LNCAP (cell line): ENCODE measurements at regions not wholly inside any gene's neighbourhood (a gene's known extent, or its start where the extent isn't known, plus 50 kb on each side); places are given as distances from the start of the nearest gene placed in this dataset.

Source experiments
- TF ChIP-seq, protein P1 (sequence below): fragments of 450-650 bp; IDR thresholded peaks from 2 replicates; pipeline ENCODE4 v1.5.1; 2017; ENCODE audit warnings: mild to moderate bottlenecking

DNA sequence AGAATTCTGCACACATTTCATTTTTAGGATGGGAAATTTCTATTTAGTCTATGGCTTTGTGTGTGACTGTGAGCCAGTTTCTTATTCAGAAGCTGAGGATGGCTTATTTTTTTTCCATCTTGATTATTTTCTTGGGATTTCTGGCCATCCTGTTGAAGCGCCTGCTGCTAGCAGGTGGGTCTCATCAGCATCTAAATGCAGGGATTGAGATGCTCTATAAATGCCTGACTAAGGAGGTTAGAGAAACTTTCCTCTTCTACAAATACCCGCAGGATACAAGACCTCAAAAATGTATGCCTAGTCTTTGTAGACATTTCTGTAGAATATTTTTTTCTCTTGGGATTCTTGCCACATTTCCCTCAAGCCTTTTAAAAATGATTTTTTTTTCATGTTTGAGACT is 138.0 kb upstream of the CCN2 start:
- TF ChIP-seq, protein P1, sequence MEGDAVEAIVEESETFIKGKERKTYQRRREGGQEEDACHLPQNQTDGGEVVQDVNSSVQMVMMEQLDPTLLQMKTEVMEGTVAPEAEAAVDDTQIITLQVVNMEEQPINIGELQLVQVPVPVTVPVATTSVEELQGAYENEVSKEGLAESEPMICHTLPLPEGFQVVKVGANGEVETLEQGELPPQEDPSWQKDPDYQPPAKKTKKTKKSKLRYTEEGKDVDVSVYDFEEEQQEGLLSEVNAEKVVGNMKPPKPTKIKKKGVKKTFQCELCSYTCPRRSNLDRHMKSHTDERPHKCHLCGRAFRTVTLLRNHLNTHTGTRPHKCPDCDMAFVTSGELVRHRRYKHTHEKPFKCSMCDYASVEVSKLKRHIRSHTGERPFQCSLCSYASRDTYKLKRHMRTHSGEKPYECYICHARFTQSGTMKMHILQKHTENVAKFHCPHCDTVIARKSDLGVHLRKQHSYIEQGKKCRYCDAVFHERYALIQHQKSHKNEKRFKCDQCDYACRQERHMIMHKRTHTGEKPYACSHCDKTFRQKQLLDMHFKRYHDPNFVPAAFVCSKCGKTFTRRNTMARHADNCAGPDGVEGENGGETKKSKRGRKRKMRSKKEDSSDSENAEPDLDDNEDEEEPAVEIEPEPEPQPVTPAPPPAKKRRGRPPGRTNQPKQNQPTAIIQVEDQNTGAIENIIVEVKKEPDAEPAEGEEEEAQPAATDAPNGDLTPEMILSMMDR, result no peak

DNA sequence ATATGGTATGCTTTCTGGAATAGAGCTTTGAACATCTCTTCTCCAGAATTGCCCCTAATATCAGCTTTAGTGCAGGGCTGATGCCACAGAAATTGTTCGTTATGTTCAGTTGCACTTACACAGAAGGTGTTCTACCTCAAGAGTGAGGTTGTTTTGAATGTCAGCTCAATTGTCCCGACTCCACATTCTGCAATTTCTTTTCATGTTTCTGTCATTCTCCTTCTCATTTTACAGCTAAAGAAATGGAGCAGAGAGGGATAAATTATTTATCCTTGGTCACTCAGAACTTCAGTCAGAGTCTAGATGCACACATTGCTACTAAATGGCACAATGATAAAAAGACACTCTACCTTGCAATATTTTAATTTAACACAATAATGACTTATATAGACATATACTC is 137.0 kb upstream of the CCN2 start:
- TF ChIP-seq, protein P1, result no peak

GRCh38 chr6:132087391-132087790 is 136.2 kb upstream of the CCN2 start:
- TF ChIP-seq, protein P1, result no peak

- TF ChIP-seq, protein P1, result no peak
Observed at GRCh38 chr6:132085731-132086130, 134.6 kb upstream of the CCN2 start.

DNA sequence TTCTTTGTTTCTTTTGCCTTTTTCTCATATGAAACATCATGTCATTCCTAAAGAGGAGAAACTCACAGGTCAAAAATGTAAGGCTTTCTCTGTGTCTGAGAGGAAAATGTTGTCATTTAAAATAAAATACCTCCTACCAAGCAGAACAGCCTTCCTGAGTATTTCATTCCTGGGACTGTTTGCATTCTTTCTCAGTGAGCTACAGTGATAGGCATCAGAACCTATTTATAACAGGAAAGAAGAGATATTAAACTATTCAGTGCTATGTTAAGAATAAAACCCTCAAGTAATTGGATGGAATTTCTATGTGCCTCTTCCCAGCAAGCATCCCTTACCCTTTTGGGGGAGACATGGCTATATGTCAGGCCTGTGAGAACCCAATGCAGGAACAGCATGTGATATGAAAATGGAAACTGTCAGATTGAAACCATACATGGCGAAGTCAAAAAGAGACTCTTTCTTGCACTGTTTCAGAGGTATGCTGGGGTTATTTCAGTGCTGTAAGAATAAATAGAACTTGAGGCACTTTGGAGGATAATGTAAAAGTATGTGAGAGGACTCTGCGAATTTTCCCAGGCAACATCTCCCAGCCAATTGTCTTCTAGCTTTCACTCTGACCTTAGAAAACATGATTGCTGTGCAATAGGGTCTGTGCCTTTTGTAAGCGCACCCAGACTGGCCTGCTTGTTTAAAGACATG is 133.8 kb upstream of the CCN2 start:
- TF ChIP-seq, protein P1, result no peak

DNA sequence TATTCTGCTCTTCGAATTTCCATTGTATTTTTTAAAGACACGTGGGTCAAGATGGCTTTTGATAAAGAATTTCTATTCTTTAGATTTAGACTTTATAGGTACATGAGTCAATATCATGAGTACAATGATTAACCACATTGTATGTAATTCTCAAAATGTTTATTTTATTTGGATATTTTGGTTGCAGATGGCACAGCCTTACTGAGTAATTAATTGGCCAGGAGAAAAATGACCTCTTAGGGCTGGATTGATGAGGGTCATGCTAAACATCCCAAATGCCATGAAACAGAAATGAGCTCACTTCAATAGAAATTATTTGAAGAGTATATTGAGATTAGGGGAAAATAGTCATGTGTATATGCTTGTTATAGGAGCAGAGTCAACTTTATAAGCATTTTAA is 131.2 kb upstream of the CCN2 start:
- TF ChIP-seq, protein P1, result no peak

GRCh38 chr6:132081338-132081737 is 130.2 kb upstream of the CCN2 start:
- TF ChIP-seq, protein P1, result no peak

- TF ChIP-seq, protein P1, result no peak
Observed at GRCh38 chr6:132079286-132079685, 128.1 kb upstream of the CCN2 start.
